Esophagus muscularis mucosa (tissue), 4 donors: ENCODE measurements at regions not wholly inside any gene's neighbourhood (a gene's known extent, or its start where the extent isn't known, plus 50 kb on each side); places are given as distances from the start of the nearest gene placed in this dataset.
A peak's percentile ranks its signal among the peaks of the same experiment; 100 is the strongest.

Source experiments
- DNase-seq: peaks from one replicate; pipeline ENCODE4 v3.0.0-alpha.2; 2017; ENCODE audit errors: extremely low spot score
- H3K27ac ChIP-seq, 4 donors: fragments of 200-600 bp; sonication (generic); replicated peaks in 1 of 4; 1 replicate in 3 of 4; 2 replicates in 1 of 4; pipeline ENCODE4 v1.5.1; 2016 to 2019; ENCODE audit warnings: mild to moderate bottlenecking in 1 of 4
- H3K27me3 ChIP-seq, 4 donors: fragments of 200-600 bp; sonication (generic); one replicate each; pipeline versions ENCODE4 v1.5.1 to v1.6.0; 2016 to 2019
- H3K36me3 ChIP-seq, 4 donors: fragments of 200-600 bp; sonication (generic); one replicate each; pipeline ENCODE4 v1.5.1; 2016 to 2019
- H3K4me1 ChIP-seq, 4 donors: fragments of 200-600 bp; sonication (generic); one replicate each; pipeline ENCODE4 v1.5.1; 2016 to 2019
- H3K4me3 ChIP-seq, 4 donors: fragments of 200-600 bp; sonication (generic); 1 replicate in 2 of 4; 2 replicates in 2 of 4; pipeline ENCODE4 v1.5.1; 2016 to 2019; ENCODE audit warnings: mild to moderate bottlenecking in 4 of 4, moderate library complexity in 1 of 4
- H3K9me3 ChIP-seq, 4 donors: fragments of 200-600 bp; sonication (generic); 1 replicate in 3 of 4; 2 replicates in 1 of 4; pipeline ENCODE4 v1.5.1; 2016 to 2019
- EP300 ChIP-seq: sonication (generic); formaldehyde crosslinking; IDR thresholded peaks from one replicate; pipeline ENCODE4 v1.6.1; 2017; ENCODE audit warnings: antibody characterized with exemption
- POLR2A ChIP-seq: fragments of 450-650 bp; IDR thresholded peaks from one replicate; pipeline ENCODE4 v1.6.1; 2017; ENCODE audit warnings: antibody characterized with exemption, moderate library complexity, mild to moderate bottlenecking, low read depth
- POLR2AphosphoS5 ChIP-seq, 2 donors: sonication (generic); formaldehyde crosslinking; IDR thresholded peaks; one replicate each; pipeline ENCODE4 v1.6.1; 2017; ENCODE audit warnings: antibody characterized with exemption in 2 of 2
- WGBS: methylation state at CpG from one replicate; pipeline ENCODE4 v1.1.5; 2018; 5-methylcytosine and 5-hydroxymethylcytosine counted together
- intact Hi-C: fragments of 100-400 bp; cut with DNase I; formaldehyde crosslinking; loops from one replicate; pipeline ENCODE4 v1.15.1; 2023
- TF ChIP-seq, protein P1 (sequence below), 3 experiments: fragments of 200-600 bp in 2 of 3; fragments of 450-650 bp in 1 of 3; sonication (generic) in 2 of 3; IDR thresholded peaks; one replicate each; pipeline ENCODE4 v1.5.1; 2017 to 2019; ENCODE audit warnings: antibody characterized with exemption in 3 of 3, mild to moderate bottlenecking in 2 of 3, moderate library complexity in 1 of 3

DNA sequence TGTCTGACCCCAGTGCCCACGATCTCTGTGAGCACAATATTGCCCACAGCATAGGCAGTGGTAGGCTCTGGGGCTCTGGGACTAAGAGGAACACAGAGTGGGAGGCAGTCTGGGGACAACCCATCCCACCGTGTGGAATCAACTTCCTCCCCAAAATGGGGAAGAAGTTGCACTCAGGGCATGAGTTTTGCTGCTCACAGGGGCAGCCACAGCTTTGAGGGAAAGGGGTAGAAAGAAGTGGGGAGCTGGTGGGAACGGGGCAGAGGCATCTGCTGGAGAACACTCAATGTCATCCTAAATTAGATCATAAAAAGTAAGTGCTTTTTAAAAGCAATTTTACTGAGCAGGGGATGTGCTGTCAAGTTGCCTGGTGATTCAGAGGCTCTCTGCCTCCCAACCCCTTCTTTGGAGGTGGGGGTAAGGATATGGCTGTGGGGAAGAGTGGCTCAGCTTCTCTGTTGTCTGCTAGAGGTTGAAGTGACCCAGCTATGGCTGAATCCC, 233.8 kb upstream of the NCAM1 start:
- Histone ChIP-seq H3K27me3 (peaks cover 0 to 22% (median 0%) of the 10 kb centered on the region in 4 donors), H3K4me3 (no peak overlapping the region), H3K4me1 (no peaks in the 10 kb centered on the region), H3K9me3 (no peaks in the 10 kb centered on the region), H3K36me3 (no peaks in the 10 kb centered on the region), H3K27ac (no peak overlapping the region)
- 59% methylated on average over 3 of the region's 3 CpGs for WGBS
- DNase-seq: no peak
- intact Hi-C loops: no loop called here
- no peak for TF ChIP-seq POLR2A
- TF ChIP-seq, protein P1, sequence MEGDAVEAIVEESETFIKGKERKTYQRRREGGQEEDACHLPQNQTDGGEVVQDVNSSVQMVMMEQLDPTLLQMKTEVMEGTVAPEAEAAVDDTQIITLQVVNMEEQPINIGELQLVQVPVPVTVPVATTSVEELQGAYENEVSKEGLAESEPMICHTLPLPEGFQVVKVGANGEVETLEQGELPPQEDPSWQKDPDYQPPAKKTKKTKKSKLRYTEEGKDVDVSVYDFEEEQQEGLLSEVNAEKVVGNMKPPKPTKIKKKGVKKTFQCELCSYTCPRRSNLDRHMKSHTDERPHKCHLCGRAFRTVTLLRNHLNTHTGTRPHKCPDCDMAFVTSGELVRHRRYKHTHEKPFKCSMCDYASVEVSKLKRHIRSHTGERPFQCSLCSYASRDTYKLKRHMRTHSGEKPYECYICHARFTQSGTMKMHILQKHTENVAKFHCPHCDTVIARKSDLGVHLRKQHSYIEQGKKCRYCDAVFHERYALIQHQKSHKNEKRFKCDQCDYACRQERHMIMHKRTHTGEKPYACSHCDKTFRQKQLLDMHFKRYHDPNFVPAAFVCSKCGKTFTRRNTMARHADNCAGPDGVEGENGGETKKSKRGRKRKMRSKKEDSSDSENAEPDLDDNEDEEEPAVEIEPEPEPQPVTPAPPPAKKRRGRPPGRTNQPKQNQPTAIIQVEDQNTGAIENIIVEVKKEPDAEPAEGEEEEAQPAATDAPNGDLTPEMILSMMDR (IDR thresholded peaks at IDR 0.05): no peak
- no peak for TF ChIP-seq EP300
- TF ChIP-seq POLR2AphosphoS5 (IDR thresholded peaks at IDR 0.05): no peak

DNA sequence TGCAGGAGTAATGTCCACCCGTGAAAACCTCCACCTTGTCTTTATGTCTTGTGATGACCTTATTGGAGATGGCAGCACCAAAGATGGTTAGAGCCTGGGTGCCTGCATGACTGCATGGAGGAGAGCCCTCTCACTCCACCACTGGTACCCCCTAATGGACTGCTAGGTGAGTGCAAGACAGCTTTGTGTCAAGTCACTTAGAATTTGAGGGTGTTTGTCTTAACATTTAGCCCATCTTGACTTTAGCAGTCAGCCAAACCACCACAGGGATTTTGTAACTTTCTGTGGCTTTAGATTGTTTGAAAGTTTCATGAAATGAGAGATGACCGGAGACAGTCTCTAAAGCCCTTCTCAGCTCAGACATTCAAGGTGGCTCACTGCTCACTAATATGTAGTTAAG, 232.9 kb upstream of the NCAM1 start:
- no peak for TF ChIP-seq POLR2A
- no peak for TF ChIP-seq EP300
- TF ChIP-seq, protein P1 (IDR thresholded peaks at IDR 0.05): no peak
- TF ChIP-seq POLR2AphosphoS5 (IDR thresholded peaks at IDR 0.05): no peak
- Histone ChIP-seq H3K27me3 (peaks cover 0 to 21% (median 0%) of the 10 kb centered on the region in 4 donors), H3K36me3 (no peaks in the 10 kb centered on the region), H3K4me3 (no peak overlapping the region), H3K4me1 (no peaks in the 10 kb centered on the region), H3K9me3 (no peaks in the 10 kb centered on the region), H3K27ac (no peak overlapping the region)
- intact Hi-C loops: no loop called here
- peak; percentile 55 for DNase-seq
- 94% methylated on average over 1 of the region's 2 CpGs for WGBS

DNA sequence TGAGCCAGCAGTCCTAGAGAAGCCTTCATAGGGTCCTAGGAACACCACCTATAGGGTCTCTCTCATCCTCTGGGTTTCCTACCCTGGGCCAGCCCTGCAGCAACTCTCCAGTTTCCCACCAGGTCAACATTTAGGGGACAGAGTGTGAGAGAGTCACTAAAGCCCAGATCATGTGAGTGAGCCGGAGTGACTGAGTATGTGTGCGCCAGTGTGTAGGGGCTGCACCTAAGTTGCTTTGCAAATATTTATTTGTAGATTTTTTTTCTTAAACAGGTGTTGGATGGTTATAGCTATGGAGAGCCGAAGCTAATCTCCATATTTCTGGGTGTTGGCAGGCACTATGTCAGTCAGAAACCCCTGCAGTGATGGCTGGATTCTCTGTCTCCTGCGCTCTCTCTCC, 232.5 kb upstream of the NCAM1 start:
- WGBS: 95% methylated on average over 4 of the region's 4 CpGs
- intact Hi-C loops: no loop called here
- Histone ChIP-seq H3K27me3 (peaks cover 0 to 16% (median 0%) of the 10 kb centered on the region in 4 donors), H3K4me1 (no peaks in the 10 kb centered on the region), H3K27ac (no peak overlapping the region), H3K4me3 (no peak overlapping the region), H3K9me3 (no peaks in the 10 kb centered on the region), H3K36me3 (no peaks in the 10 kb centered on the region)
- no peak for DNase-seq
- no peak for TF ChIP-seq EP300
- TF ChIP-seq, protein P1 (IDR thresholded peaks at IDR 0.05): no peak
- TF ChIP-seq POLR2A: no peak
- TF ChIP-seq POLR2AphosphoS5 (IDR thresholded peaks at IDR 0.05): no peak

DNA sequence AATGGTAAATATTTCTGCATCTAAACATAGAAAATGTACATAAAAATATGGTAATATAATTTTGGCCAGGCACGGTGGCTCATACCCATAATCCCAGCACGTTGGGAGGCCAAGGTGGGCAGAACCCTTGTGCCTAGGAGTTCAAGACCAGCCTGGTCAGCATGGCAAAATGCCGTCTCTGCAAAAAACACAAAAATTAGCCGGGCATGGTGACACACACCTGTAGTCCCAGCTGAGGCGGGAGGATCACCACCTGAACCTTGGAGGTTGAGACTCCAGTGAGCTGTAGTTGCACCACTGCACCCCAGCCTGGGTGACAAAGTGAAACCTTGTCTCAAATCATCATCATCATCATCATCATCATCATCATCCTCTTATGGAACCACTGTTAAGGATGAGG, 230.6 kb upstream of the NCAM1 start:
- no peaks in the 10 kb centered on the region for H3K36me3 ChIP-seq
- intact Hi-C loops: no loop called here
- no peaks in the 10 kb centered on the region for H3K9me3 ChIP-seq
- WGBS: 96% methylated on average over 5 of the region's 5 CpGs
- TF ChIP-seq POLR2A (no peak), POLR2AphosphoS5 (IDR thresholded peaks at IDR 0.05) (no peak), EP300 (no peak)
- TF ChIP-seq, protein P1 (IDR thresholded peaks at IDR 0.05): no peak
- peaks cover 0 to 16% (median 0%) of the 10 kb centered on the region in 4 donors for H3K27me3 ChIP-seq
- no peak for DNase-seq
- H3K27ac ChIP-seq: no peak overlapping the region
- no peaks in the 10 kb centered on the region for H3K4me1 ChIP-seq
- H3K4me3 ChIP-seq: no peak overlapping the region

DNA sequence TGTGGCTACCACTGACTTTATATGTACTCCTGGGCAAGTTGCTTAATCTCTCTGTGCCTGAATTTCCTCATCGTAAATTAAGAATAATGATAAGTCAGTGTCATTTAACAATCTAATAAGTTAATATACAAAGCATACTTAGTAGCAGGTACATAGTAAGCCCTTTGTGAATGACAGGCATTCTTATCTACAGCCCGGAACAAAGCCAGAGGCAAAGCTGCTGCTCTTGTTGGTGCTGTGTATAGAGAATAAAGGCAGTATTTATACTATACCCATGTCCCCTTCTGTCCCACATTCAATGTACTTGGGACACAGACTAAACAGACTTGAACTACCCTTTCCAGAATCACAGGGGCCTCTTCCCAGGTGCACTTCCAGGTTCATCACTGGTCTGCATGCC, 229.7 kb upstream of the NCAM1 start:
- no peak overlapping the region for H3K4me3 ChIP-seq
- no peak overlapping the region for H3K27ac ChIP-seq
- 83% methylated on average over 2 of the region's 2 CpGs for WGBS
- peaks cover 0 to 16% (median 0%) of the 10 kb centered on the region in 4 donors for H3K27me3 ChIP-seq
- no peaks in the 10 kb centered on the region for H3K4me1 ChIP-seq
- no peak for DNase-seq
- no peaks in the 10 kb centered on the region for H3K36me3 ChIP-seq
- intact Hi-C loops: no loop called here
- TF ChIP-seq POLR2A (no peak), EP300 (no peak), POLR2AphosphoS5 (IDR thresholded peaks at IDR 0.05) (no peak)
- TF ChIP-seq, protein P1 (IDR thresholded peaks at IDR 0.05): no peak
- H3K9me3 ChIP-seq: no peaks in the 10 kb centered on the region
